AG04450 (cell line): ENCODE measurements at regions not wholly inside any gene's neighbourhood (a gene's known extent, or its start where the extent isn't known, plus 50 kb on each side); places are given as distances from the start of the nearest gene placed in this dataset.

Experiments
- CTCF ChIA-PET: fragments of 300-600, 350-600 bp; formaldehyde crosslinking; extraction: SDS; loops from one replicate; lab custom pipeline; 2022; ENCODE audit warnings: antibody characterized with exemption, inconsistent platforms; lab: Charles Lee
- POLR2A ChIA-PET: fragments of 350-600 bp; formaldehyde crosslinking; extraction: SDS; loops from one replicate; lab custom pipeline; 2021; ENCODE audit warnings: antibody characterized with exemption, inconsistent platforms; lab: Yijun Ruan, JAX
- DNase-seq: peaks from one replicate; pipeline ENCODE4 v3.0.0-alpha.2; 2011; ENCODE audit warnings: low read depth, low spot score
- H3K27ac ChIP-seq: one replicate; pipeline ENCODE4 v1.5.1; 2012; ENCODE audit warnings: low read depth, low read length, control low read depth
- H3K27me3 ChIP-seq: one replicate; pipeline ENCODE4 v1.6.0; 2012; ENCODE audit warnings: low read length; ENCODE audit not compliant: control insufficient read depth, insufficient read depth
- H3K4me3 ChIP-seq: 2 replicates; pipeline ENCODE4 v1.5.1; 2011; ENCODE audit warnings: mild to moderate bottlenecking, low read depth, low read length, control low read depth
- H3K9me3 ChIP-seq: 2 replicates; pipeline ENCODE4 v1.5.1; 2012; ENCODE audit warnings: low read length; ENCODE audit not compliant: control insufficient read depth, insufficient read depth
- CTCF ChIP-seq: IDR thresholded peaks from 2 replicates; pipeline ENCODE4 v1.5.1; 2011; ENCODE audit warnings: low read depth, low read length, control low read depth, inconsistent platforms

- Histone ChIP-seq H3K27me3 (peaks cover 5% of the 10 kb centered on the region), H3K9me3 (no peaks in the 10 kb centered on the region), H3K27ac (no peak overlapping the region), H3K4me3 (no peak overlapping the region)
- DNase-seq: no peak
- no peak for TF ChIP-seq CTCF
- CTCF ChIA-PET: no interaction called here
- POLR2A ChIA-PET: no interaction called here
Observed at GRCh38 chr12:108455706-108456105, 59.4 kb upstream of the FICD start.

- ChIA-PET CTCF (no interaction called here), POLR2A (no interaction called here)
- no peak overlapping the region for H3K4me3 ChIP-seq
- no peak for DNase-seq
- no peak for TF ChIP-seq CTCF
- H3K9me3 ChIP-seq: no peaks in the 10 kb centered on the region
- H3K27ac ChIP-seq: no peak overlapping the region
- peaks cover 5% of the 10 kb centered on the region for H3K27me3 ChIP-seq
Observed at GRCh38 chr12:108454539-108455139, 60.4 kb upstream of the FICD start.

- POLR2A ChIA-PET: no interaction called here
- CTCF ChIA-PET: no interaction called here
- Histone ChIP-seq H3K27me3 (peaks cover under 1% of the 10 kb centered on the region), H3K4me3 (no peak overlapping the region), H3K9me3 (no peaks in the 10 kb centered on the region), H3K27ac (no peak overlapping the region)
- DNase-seq: no peak
- TF ChIP-seq CTCF: no peak
Observed at GRCh38 chr12:108449478-108449877, 65.6 kb upstream of the FICD start.

GRCh38 chr12:108448246-108448645, 66.8 kb upstream of the FICD start:
- no peak for TF ChIP-seq CTCF
- Histone ChIP-seq H3K4me3 (no peak overlapping the region), H3K27me3 (no peaks in the 10 kb centered on the region), H3K9me3 (no peaks in the 10 kb centered on the region), H3K27ac (no peak overlapping the region)
- ChIA-PET CTCF (no interaction called here), POLR2A (no interaction called here)
- no peak for DNase-seq

GRCh38 chr12:108447168-108447832, 67.8 kb upstream of the FICD start:
- DNase-seq: no peak
- no peaks in the 10 kb centered on the region for H3K27me3 ChIP-seq
- POLR2A ChIA-PET: interaction anchor here (0.6 kb wide), 1 partner anchor 1492 kb away, joined by 3 read pairs; the partner anchor contains the start of gene TMEM263
- no peak overlapping the region for H3K27ac ChIP-seq
- no peaks in the 10 kb centered on the region for H3K9me3 ChIP-seq
- TF ChIP-seq CTCF: no peak
- H3K4me3 ChIP-seq: no peak overlapping the region
- CTCF ChIA-PET: no interaction called here
